GOT3 (cell line): ENCODE measurements at regions not wholly inside any gene's neighbourhood (a gene's known extent, or its start where the extent isn't known, plus 50 kb on each side); places are given as distances from the start of the nearest gene placed in this dataset.
"Not testable (repeated sequence)": the region's sequence is repeated elsewhere in the genome, so short reads cannot be mapped to it uniquely, and the experiment has no call there.

Experiments
- DNase-seq: peaks from one replicate; lab custom pipeline; 2025; ENCODE audit warnings: mixed read lengths; lab: John Stamatoyannopoulos, UW

DNA sequence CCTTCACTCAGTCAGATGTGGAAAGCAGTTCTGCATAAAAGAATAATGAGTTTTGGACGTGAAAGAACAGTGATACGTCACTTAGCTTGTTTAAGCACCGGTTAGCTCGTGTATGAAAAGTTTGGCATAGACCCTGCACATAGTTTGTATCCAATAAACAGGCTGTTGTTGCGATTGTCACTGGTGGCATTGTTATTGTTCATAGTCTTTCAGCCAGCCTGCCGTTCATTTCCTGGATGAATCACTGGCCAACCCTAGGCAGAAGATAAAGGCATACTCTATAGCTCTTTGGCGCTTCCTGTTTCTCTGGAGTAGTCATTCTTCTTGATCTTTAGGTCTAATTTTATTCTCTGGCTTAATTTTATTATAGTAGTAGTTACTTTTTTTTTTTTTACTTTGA, 57.8 kb upstream of the ANKRD30A start:
- DNase-seq, result no peak

DNA sequence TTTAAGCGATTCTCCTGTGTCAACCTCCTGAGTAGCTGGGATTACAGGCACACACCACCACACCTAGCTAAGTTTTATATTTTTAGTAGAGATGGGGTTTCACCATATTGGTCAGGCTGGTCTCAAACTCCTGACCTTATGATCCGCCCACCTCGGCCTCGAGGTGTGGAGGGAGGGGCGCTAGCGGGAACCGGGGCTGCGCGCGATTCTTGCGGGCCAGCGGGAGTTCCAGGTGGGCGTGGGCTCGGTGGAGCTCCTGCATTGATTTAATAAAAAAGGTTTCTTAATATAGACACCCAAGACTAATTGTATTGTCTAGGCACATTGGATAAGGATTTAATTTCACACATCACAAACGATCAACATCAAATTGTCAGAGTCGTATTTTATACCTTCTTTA, 63.1 kb upstream of the ANKRD30A start:
- DNase-seq, result not testable (repeated sequence)

DNA sequence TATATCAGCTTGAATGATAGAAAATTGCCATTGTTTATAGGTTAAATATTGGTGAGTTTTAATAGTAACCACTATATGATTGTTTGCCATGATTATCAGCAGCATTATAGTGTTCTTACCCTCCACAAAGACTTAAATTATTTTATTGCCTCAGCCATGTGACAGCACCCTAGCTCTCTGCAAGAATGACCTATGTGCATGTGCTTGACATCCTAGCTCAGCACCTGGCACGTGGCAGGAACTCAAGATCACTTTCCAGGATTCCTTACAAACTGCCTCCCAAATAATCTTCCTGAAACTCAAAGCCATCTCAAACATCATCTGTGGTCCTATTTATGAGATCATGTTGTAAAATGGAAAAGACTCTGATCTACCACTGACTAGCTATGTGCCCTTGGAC, 68.1 kb upstream of the ANKRD30A start:
- no peak for DNase-seq

DNA sequence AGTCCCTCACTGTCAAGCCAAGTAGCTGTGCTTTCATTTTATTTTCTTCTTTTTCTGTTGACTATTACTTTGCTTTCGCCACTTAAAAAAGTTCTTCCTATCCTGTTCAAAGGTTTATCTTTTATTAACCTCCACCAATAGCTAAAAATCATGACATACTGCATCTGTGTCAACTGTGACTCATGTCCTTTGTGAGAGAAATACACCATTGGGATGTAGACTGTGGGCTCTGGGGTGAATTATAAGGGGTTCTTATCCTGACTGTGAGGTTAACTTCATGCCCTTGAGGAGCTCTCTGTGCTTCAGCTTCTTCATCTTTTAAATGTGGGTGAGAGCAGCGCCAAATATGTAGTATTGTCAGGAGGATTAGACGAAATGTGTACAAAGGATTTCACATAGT, 71.9 kb upstream of the ANKRD30A start:
- no peak for DNase-seq

DNA sequence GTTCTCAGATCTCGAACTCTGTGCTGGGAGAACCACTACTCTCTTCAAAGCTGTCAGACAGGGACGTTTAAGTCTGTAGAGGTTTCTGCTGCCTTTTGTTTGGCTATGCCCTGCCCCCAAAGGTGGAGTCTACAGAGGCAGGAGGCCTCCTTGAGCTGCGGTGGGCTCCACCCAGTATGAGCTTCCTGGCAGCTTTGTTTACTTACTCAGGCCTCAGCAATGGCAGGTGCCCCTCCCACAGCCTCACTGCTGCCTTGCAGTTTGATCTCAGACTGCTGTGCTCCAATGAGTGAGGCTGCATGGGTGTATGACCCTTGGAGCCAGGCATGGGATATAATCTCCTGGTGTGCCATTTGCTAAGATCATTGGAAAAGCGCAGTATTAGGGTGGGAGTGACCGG, 75.4 kb upstream of the ANKRD30A start:
- DNase-seq, result not testable (repeated sequence)

DNA sequence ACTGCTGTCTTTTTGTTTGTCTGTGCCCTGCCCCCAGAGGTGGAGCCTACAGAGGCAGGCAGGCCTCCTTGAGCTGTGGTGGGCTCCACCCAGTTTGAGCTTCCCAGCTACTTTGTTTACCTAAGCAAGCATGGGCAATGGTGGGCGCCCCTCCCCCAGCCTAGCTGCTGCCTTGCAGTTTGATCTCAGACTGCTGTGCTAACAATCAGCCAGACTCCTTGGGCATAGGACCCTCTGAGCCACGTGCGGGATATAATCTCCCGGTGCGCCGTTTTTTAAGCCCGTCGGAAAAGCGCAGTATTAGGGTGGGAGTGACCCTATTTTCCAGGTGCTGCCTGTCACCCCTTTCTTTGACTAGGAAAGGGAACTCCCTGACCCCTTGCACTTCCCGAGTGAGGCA, 81.1 kb upstream of the ANKRD30A start:
- not testable (repeated sequence) for DNase-seq

DNA sequence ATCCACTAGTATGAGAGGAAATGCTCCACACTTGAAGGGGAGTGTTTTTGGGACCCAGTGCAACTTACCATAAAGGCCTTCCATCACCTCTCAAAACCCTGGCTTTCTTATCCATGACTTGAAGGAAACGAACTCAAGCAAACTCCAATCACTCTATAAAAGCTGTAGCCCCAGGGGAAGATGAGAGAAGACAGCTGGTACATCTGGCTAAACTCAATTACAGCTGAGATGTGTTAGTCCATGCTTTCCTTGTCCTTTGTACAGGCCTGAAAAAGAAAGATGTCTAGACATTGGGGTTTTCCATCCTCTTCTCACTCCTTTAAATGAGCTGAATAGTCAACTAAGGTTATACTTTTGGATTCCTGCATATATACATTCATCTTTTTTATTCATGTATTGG, 89.5 kb upstream of the ANKRD30A start:
- no peak for DNase-seq

DNA sequence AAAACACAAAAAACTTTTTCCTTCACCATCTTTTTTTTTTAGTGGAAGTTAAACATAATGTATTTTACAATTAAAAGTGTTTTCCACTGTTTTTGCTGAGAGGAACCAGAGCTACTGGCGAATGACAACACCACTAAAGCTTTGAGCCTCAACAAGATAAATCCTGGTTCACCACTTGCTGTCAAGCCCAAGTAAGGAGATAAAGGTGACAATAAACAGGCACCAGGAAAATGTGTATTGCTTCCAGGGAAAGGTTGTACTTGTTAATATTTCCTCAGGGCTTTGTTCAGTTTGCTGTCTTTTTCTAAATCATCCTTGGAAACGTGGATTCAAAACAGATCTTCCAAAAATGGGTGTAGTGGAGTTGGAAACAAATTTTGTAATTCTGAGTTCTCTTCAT, 109.9 kb upstream of the ANKRD30A start:
- DNase-seq, result no peak

DNA sequence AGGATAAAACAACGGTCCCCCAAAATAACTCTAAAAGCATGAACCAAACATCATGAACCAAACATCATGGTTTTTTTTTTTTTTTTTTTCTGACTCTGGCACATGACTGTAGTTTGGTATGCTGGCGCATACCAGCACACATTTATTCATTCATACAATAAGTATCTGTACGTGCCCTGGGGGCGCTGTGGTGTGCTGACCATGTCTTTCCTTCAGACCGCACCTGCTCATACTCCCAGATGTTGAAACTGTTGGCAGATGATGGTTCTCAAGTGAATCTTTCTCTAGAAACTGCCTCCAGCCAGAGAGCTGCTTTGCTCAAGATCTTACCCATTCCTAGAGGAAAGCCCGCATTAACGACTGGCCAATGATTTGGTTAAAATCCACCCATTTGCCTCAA, 114.7 kb upstream of the ANKRD30A start:
- DNase-seq, result no peak

DNA sequence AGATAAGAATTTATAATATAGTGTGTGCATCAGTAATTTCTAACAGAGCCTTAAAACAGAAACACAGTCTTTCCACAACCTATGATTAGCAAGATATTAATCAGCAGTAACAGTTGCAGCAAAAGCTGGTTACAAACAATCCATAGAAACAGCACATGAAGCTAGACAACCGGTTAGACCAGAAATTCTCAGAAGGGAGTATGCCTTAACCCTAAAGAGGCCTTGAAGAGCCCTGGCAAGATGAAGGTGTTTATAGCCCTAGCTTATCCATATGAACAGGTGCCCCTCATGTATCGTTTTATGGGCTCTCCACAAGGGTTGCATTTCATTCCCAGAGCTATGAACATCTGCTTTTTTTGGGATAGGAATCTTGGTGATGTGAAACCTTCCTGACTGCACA, 117.1 kb upstream of the ANKRD30A start:
- not testable (repeated sequence) for DNase-seq

DNA sequence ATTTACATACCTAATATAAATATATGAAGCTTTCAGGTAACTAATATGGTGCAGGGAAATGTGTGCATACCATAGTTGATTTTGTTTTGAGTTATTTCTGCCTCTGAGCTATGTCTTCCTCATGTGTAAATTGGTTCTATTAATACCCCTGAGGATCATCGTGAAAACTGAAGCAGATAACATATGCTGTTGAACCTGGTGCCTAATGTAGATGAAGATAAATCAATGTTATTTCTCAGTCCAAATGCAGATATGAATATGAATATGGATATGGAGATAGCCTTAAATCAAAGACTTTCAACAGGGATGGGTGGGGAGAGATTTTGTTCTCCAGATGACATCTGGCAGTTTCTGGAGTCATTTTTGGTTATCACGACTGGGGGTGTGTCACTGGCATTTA, 122.3 kb upstream of the ANKRD30A start:
- DNase-seq, result no peak

DNA sequence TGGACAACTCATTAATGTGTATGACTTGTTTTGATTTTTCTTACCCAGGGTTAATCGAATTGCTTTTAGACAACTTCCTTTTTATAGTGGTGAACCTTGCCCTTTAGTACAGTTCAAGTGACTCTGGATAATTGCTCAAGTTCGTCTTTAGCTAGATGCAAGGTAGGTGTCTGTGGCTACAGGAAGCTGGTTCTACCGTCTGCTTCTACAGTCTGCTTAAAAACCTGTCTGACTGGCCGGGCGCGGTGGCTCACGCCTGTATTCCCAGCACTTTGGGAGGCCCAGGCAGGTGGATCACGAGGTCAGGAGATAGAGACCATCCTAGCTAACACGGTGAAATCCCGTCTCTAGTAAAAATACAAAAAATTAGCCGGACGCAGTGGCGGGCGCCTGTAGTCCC, 129.6 kb upstream of the ANKRD30A start:
- DNase-seq, result not testable (repeated sequence)

DNA sequence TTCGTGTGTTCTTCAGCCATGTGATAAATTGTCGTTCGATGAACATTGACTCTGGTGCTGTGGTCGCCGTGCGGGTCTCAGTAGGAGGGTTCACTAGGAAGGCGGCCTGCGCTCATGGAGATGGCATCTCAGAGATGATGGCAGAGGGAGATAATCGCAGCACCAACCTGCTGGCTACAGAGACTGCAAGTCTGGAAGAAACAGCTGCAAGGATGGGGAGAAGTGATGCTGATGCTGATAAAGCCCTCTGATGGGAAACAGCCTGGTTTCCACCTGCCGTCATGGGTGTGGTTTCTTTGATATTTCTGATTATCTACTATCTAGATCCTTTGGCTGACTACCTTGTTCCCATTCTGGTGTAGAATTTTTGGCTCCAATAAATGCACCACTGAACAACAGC, 130.5 kb upstream of the ANKRD30A start:
- no peak for DNase-seq

DNA sequence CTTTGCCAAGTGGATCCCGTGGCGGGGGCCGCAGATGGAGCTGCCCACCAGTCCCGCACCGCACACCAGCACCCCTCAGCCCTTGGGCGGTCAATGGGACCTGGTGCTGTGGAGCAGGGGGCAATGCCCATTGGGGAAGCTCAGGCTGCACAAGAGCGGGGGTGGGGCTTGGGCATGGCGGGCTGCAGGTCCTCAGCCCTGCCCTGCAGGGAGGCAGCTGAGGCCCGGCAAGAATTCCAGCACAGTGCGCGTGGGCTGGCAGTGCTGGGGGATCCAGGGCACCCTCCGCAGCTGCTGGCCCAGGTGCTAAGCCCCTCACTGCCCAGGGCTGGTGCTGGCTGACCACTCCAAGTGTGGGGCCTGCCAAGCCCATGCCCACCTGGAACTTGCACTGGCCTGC, 136.2 kb upstream of the ANKRD30A start:
- no peak for DNase-seq

DNA sequence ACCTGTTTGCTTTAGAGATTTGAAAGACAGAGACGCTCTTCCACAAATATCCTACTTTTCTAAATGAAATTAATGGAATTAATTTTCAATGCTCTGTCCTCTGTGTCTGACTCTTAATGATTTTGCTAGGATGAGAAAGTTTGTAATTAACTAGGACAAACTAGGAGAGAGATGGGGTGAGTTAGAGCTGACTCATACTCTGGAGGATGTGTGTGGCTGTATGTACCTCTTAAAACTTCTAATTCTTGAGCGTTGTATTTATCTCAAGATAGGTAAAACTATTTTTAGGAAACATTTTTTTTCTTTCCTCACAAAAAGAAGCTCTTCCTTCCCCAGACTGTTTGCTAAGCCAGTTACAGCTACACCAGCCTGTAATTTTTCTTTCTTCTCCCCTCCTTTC, 178.8 kb upstream of the ANKRD30A start:
- DNase-seq, result no peak

DNA sequence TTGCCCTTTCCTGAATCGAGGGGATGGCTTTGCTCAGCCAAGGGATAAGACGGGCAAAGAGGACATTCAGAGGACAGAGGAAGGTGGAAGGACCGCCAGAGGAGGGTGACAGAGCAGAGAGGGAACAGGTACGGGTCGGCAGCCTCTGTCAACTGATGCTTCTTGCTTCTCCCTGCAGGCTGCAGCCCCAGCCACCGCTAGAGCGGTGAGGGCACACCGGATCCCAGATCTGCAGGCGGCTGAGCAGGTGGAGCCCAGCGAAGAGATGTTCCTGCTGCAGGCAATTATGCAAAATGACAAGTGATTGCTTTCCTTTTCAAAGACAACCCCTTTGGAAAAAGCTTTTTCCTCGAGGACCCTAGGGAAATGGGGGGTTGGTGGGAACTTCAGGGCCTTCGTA, 181.9 kb upstream of the ANKRD30A start:
- DNase-seq, result no peak

DNA sequence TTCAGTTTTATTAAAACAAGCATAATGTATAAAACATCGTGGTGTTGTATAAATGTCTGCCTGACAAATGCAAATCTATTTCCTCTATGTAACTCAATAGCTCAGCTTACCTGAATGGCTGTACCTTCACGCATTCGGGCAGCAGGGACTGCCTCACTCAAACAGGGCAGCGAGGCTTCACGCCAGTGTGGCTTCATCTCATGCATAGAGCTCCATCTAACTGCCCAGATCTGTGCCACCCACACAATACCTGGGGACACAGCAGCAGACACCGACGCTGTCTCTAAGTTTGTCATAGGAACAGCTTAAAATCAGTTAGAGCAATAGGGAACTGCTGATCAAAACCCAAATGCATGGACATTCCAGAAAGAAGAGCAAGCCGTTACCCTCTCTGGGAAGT, 182.8 kb upstream of the ANKRD30A start:
- no peak for DNase-seq

DNA sequence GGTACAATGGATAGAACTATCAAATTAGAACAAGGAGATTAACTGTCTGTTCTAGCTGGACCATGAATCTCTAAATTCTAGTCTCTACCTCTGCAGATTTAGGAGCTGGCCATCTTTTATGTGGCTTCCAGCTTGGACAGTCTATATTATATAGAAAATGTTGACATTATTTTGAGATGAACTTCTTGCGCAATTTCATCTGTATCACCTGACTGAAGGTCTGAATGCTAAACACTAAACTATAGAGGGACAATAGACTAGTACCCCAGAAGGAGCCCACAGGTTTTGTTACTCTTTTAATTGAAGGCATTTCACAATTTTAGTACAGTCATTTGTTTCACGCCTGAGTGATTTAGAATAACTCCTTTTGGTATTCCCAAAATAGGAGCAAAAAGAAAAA, 222.4 kb upstream of the ANKRD30A start:
- DNase-seq, result no peak

DNA sequence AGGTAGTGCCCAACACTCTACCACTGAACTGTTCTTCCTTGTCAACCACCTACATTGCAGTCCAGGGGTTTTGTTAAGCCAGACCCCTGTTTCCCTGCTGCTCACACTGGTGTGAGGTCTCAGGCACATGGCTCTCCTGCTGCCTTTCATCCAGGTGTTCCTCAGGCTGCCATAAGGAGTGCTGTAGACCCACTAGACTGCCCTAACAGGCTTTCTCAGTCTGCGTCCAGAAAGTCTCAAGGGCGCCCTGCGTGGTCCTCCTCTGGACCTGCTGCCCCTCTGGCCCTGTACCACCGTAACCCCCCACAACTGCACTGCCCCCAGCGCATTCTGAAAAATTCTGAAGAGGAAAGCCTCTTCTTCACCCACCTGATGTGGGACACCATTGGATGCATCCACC, 225.7 kb upstream of the ANKRD30A start:
- no peak for DNase-seq

DNA sequence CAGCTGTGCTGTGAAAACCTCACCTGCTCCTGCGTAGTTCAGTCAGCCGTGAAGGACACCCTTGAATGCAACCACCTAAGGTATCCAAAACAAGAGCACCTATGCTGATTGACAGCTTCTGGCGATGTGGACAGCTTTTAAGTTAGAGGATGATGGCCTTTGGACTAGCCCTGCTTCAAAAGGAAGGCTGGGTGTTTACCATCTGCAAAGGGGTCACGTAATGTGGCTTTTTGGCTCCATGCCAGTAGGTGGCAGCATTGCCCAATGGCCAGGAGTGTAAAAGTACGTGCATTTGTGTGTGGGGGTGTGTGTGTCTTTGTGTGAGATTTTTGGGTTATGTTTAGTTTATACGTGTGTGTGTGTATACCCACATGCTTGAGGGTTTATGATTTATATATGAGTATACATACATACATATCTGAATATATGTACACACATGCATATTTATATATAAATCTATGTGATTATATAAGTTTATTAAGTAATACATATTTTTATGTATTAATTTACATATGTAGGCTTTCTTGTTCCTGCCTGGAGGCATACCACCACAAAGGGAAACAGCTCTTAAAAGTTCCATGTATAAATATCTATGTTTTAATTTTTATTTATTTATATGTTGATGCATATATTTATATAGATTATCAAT, 236.3 kb upstream of the ANKRD30A start:
- DNase-seq, result no peak

DNA sequence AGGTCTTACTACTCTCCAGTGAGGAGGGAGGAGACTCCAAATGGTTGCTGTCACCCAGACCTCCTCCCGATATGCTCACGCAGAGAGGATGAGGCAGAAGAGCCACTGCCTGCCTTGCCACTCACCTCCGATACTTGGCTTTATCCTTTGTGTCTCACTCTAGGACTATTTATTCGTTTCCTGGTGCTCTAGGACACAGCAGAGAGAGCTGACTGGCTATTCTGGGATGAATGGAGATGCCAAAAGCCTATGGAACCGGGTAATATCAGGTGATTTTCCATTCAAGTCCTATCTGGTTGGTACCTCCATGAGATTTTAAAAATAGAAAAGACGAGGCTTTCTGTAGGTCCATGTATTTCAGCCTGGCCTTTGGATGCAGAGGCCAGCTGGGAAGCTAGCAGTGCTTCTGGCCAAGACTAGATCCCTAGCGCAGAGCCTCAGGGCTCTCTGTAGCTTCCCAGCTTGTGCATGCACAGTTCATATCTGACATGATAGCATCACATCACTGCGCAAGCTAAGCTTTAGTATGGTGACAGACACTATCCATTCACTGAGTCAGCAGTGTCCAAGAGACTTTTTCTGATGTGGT, 239.0 kb upstream of the ANKRD30A start:
- DNase-seq, result no peak

DNA sequence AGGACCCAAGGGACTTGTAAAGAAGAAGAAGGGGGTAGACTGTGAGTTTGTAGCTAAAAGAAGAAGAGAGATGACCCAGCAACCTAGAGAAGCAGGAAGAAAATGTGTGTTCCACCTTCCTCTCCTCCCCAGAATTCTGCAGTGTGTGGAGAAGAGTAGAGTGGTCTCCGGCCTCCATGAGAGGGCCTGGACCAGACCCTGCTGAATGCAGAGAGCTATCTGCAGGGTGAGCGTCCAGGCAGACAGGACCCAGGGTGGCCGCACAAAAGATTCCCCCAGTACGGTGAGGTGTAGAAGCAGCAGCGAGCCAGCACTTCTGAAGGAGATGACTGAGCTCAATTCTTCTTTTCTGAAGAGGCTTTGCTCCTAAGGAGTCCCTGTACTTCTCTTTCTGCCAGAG, 239.7 kb upstream of the ANKRD30A start:
- DNase-seq, result no peak

DNA sequence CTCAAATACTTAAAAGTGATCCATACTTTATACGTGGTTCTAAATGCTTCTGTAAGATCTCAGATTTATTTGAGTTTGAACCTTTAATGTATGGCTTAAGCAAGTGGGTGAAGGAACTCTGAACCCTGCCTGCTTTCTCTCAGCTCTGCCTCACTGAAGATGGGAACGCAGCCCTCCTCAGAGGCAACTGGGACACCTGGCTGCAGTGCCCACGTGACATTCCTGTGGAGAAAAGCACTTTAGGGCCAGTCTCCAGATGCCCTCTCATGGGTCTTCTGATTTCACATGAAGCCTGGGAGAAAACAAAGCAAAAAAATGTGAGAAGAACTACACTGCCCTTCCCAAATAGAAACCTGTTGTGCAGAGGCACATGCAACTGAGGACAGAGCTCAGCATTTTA, 242.6 kb upstream of the ANKRD30A start:
- no peak for DNase-seq

DNA sequence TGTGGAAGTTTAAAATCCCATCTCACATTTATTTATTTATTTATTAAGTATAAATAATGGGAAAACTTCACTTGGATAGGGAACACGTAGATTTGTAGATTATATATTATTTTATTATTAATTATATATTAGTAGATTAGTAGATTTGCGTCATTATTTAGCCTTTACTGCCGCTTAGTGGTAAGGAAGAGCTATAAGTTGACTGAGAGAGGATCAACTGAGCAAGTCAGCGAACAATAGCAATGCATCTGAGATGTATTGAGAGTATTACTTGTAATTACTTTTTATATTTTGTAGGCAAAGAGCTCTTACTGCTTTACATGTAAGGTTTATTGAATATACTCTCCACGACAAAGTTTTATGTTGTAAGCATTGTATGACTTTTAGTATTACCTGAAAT, 244.5 kb upstream of the ANKRD30A start:
- DNase-seq, result no peak
